GM19035 (cell line): ENCODE measurements at regions not wholly inside any gene's neighbourhood (a gene's known extent, or its start where the extent isn't known, plus 50 kb on each side); places are given as distances from the start of the nearest gene placed in this dataset.

ENCODE experiments used
- ATAC-seq: cut with Tn5 transposase; IDR thresholded peaks from one replicate; pipeline ENCODE4 v1.9.1; 2021; ENCODE audit not compliant: unreplicated experiment

- ATAC-seq = no peak
Measured at GRCh38 chr5:122718611-122719010, 56.3 kb upstream of the SNX2 start.

GRCh38 chr5:122719991-122720746, 54.7 kb upstream of the SNX2 start:
- no peak for ATAC-seq

GRCh38 chr5:122721127-122721526, 53.8 kb upstream of the SNX2 start:
- no peak for ATAC-seq

GRCh38 chr5:122722341-122722740, 52.5 kb upstream of the SNX2 start:
- no peak for ATAC-seq

- ATAC-seq = peak; percentile 93
Measured at GRCh38 chr5:122723606-122724352, 51.1 kb upstream of the SNX2 start.
